ENCODE measurements at regions not wholly inside any gene's neighbourhood (a gene's known extent, or its start where the extent isn't known, plus 50 kb on each side); places are given as distances from the start of the nearest gene placed in this dataset.

GRCh38 chr12:19026614-19027488 is 102.7 kb upstream of the PLEKHA5 start:
- H3K27ac ChIP-seq = no peak overlapping the region
- no peak for TF ChIP-seq CTCF (conservative IDR thresholded peaks at IDR 0.05)

- no peak overlapping the region for H3K27ac ChIP-seq
- no peak for TF ChIP-seq ZFX (IDR thresholded peaks at IDR 0.05)
Observed at GRCh38 chr12:19030180-19030579, 99.4 kb upstream of the PLEKHA5 start.

GRCh38 chr12:19030603-19031002 is 98.9 kb upstream of the PLEKHA5 start:
- TF ChIP-seq CTCF (conservative IDR thresholded peaks at IDR 0.05) (no peak), ZFX (IDR thresholded peaks at IDR 0.05) (no peak)
- H3K27ac ChIP-seq = no peak overlapping the region

GRCh38 chr12:19031032-19031431 is 98.5 kb upstream of the PLEKHA5 start:
- no peak overlapping the region for H3K27ac ChIP-seq
- TF ChIP-seq CTCF (conservative IDR thresholded peaks at IDR 0.05) (no peak), ZFX (IDR thresholded peaks at IDR 0.05) (no peak)

GRCh38 chr12:19032826-19033225 is 96.7 kb upstream of the PLEKHA5 start:
- H3K27ac ChIP-seq = no peak overlapping the region
- TF ChIP-seq CTCF (conservative IDR thresholded peaks at IDR 0.05) (no peak), ZFX (IDR thresholded peaks at IDR 0.05) (no peak)

- no peak overlapping the region for H3K27ac ChIP-seq
- TF ChIP-seq CTCF (conservative IDR thresholded peaks at IDR 0.05) (no peak), ZFX (IDR thresholded peaks at IDR 0.05) (no peak)
Observed at GRCh38 chr12:19033244-19033643, 96.3 kb upstream of the PLEKHA5 start.

GRCh38 chr12:19034937-19035336 is 94.6 kb upstream of the PLEKHA5 start:
- no peak overlapping the region for H3K27ac ChIP-seq
- TF ChIP-seq CTCF (conservative IDR thresholded peaks at IDR 0.05) (no peak), ZFX (IDR thresholded peaks at IDR 0.05) (no peak)

- no peak overlapping the region for H3K27ac ChIP-seq
- TF ChIP-seq CTCF (conservative IDR thresholded peaks at IDR 0.05) (no peak), ZFX (IDR thresholded peaks at IDR 0.05) (no peak)
Observed at GRCh38 chr12:19035536-19035935, 94.0 kb upstream of the PLEKHA5 start.

Measured in C4-2B (cell line).